Suprapubic skin (tissue), 3 donors: ENCODE measurements at regions not wholly inside any gene's neighbourhood (a gene's known extent, or its start where the extent isn't known, plus 50 kb on each side); places are given as distances from the start of the nearest gene placed in this dataset.

Experiments used
- POLR2A ChIP-seq, 2 donors: fragments of 450-650 bp; IDR thresholded peaks; one replicate each; pipeline ENCODE4 v1.6.1; 2017; ENCODE audit warnings: antibody characterized with exemption in 2 of 2, mild to moderate bottlenecking in 2 of 2, moderate library complexity in 2 of 2
- TF ChIP-seq, protein P1 (sequence below), 2 donors: fragments of 200-600 bp in 1 of 2; fragments of 450-650 bp in 1 of 2; sonication (generic) in 1 of 2; IDR thresholded peaks; one replicate each; pipeline ENCODE4 v1.5.1; 2016 to 2019; ENCODE audit warnings: antibody characterized with exemption in 2 of 2, mild to moderate bottlenecking in 1 of 2, moderate library complexity in 1 of 2

- TF ChIP-seq, protein P1, sequence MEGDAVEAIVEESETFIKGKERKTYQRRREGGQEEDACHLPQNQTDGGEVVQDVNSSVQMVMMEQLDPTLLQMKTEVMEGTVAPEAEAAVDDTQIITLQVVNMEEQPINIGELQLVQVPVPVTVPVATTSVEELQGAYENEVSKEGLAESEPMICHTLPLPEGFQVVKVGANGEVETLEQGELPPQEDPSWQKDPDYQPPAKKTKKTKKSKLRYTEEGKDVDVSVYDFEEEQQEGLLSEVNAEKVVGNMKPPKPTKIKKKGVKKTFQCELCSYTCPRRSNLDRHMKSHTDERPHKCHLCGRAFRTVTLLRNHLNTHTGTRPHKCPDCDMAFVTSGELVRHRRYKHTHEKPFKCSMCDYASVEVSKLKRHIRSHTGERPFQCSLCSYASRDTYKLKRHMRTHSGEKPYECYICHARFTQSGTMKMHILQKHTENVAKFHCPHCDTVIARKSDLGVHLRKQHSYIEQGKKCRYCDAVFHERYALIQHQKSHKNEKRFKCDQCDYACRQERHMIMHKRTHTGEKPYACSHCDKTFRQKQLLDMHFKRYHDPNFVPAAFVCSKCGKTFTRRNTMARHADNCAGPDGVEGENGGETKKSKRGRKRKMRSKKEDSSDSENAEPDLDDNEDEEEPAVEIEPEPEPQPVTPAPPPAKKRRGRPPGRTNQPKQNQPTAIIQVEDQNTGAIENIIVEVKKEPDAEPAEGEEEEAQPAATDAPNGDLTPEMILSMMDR (IDR thresholded peaks at IDR 0.05), result no peak
- TF ChIP-seq POLR2A (IDR thresholded peaks at IDR 0.05), result no peak
Measured at GRCh38 chr20:21607971-21608725, 94.3 kb upstream of the NKX2-2 start.
